Skeletal muscle satellite cell (primary cell): ENCODE measurements at regions not wholly inside any gene's neighbourhood (a gene's known extent, or its start where the extent isn't known, plus 50 kb on each side); places are given as distances from the start of the nearest gene placed in this dataset.

Experiments
- H3K27me3 ChIP-seq: 2 replicates; pipeline ENCODE4 v1.7.0; 2013; ENCODE audit warnings: low read length; ENCODE audit not compliant: control insufficient read depth, insufficient read depth
- H3K36me3 ChIP-seq: 2 replicates; pipeline ENCODE4 v1.7.0; 2013; ENCODE audit warnings: mild to moderate bottlenecking, control low read depth, low read length; ENCODE audit not compliant: insufficient read depth
- H3K4me1 ChIP-seq: 2 replicates; pipeline ENCODE4 v1.7.0; 2013; ENCODE audit warnings: low read length; ENCODE audit not compliant: control insufficient read depth, insufficient read depth
- H3K4me2 ChIP-seq: 2 replicates; pipeline ENCODE4 v1.7.0; 2013; ENCODE audit warnings: mild to moderate bottlenecking, low read length
- H3K4me3 ChIP-seq: 2 replicates; pipeline ENCODE4 v1.7.0; 2013; ENCODE audit warnings: low read length
- H3K9ac ChIP-seq: 2 replicates; pipeline ENCODE4 v1.7.0; 2013; ENCODE audit warnings: mild to moderate bottlenecking, low read depth, low read length, moderate library complexity
- H3K9me3 ChIP-seq: replicated peaks from 2 replicates; pipeline ENCODE4 v1.7.0; 2013; ENCODE audit warnings: mild to moderate bottlenecking, control low read depth, low read length

GRCh38 chr11:29781268-29781667, 235.6 kb downstream of the KCNA4 start:
- H3K9me3 ChIP-seq: peaks cover 4% of the 10 kb centered on the region
- no peaks in the 10 kb centered on the region for H3K36me3 ChIP-seq
- H3K4me3 ChIP-seq: no peak overlapping the region
- no peaks in the 10 kb centered on the region for H3K4me1 ChIP-seq
- H3K4me2 ChIP-seq: no peak overlapping the region
- no peak overlapping the region for H3K9ac ChIP-seq
- H3K27me3 ChIP-seq: no peaks in the 10 kb centered on the region

- no peaks in the 10 kb centered on the region for H3K36me3 ChIP-seq
- H3K4me1 ChIP-seq: no peaks in the 10 kb centered on the region
- no peak overlapping the region for H3K9ac ChIP-seq
- H3K4me3 ChIP-seq: no peak overlapping the region
- H3K27me3 ChIP-seq: no peaks in the 10 kb centered on the region
- H3K9me3 ChIP-seq: peaks cover 4% of the 10 kb centered on the region
- no peak overlapping the region for H3K4me2 ChIP-seq
Observed at GRCh38 chr11:29780756-29781155, 236.1 kb downstream of the KCNA4 start.

GRCh38 chr11:29773656-29774264, 243.1 kb downstream of the KCNA4 start:
- peaks cover 10% of the 10 kb centered on the region for H3K9me3 ChIP-seq
- H3K36me3 ChIP-seq: no peaks in the 10 kb centered on the region
- no peaks in the 10 kb centered on the region for H3K4me1 ChIP-seq
- no peak overlapping the region for H3K4me2 ChIP-seq
- H3K9ac ChIP-seq: no peak overlapping the region
- no peak overlapping the region for H3K4me3 ChIP-seq
- H3K27me3 ChIP-seq: no peaks in the 10 kb centered on the region

GRCh38 chr11:29756871-29757270, 260.0 kb downstream of the KCNA4 start:
- Histone ChIP-seq H3K9me3 (peaks cover 7% of the 10 kb centered on the region), H3K27me3 (no peaks in the 10 kb centered on the region), H3K9ac (no peak overlapping the region), H3K4me2 (no peak overlapping the region), H3K36me3 (no peaks in the 10 kb centered on the region), H3K4me3 (no peak overlapping the region), H3K4me1 (no peaks in the 10 kb centered on the region)

- no peaks in the 10 kb centered on the region for H3K27me3 ChIP-seq
- no peak overlapping the region for H3K4me2 ChIP-seq
- H3K9ac ChIP-seq: no peak overlapping the region
- H3K9me3 ChIP-seq: peaks cover 7% of the 10 kb centered on the region
- no peak overlapping the region for H3K4me3 ChIP-seq
- H3K4me1 ChIP-seq: no peaks in the 10 kb centered on the region
- no peaks in the 10 kb centered on the region for H3K36me3 ChIP-seq
Observed at GRCh38 chr11:29755474-29755873, 261.4 kb downstream of the KCNA4 start.

- no peak overlapping the region for H3K4me2 ChIP-seq
- H3K4me3 ChIP-seq: no peak overlapping the region
- peaks cover 7% of the 10 kb centered on the region for H3K9me3 ChIP-seq
- no peaks in the 10 kb centered on the region for H3K36me3 ChIP-seq
- H3K4me1 ChIP-seq: no peaks in the 10 kb centered on the region
- no peak overlapping the region for H3K9ac ChIP-seq
- no peaks in the 10 kb centered on the region for H3K27me3 ChIP-seq
Observed at GRCh38 chr11:29751618-29752017, 265.2 kb downstream of the KCNA4 start.

GRCh38 chr11:29750392-29750791, 266.4 kb downstream of the KCNA4 start:
- Histone ChIP-seq H3K4me2 (no peak overlapping the region), H3K36me3 (no peaks in the 10 kb centered on the region), H3K9ac (no peak overlapping the region), H3K4me1 (no peaks in the 10 kb centered on the region), H3K9me3 (no peaks in the 10 kb centered on the region), H3K4me3 (no peak overlapping the region), H3K27me3 (no peaks in the 10 kb centered on the region)

GRCh38 chr11:29734287-29734686, 282.5 kb downstream of the KCNA4 start:
- Histone ChIP-seq H3K4me3 (no peak overlapping the region), H3K27me3 (no peaks in the 10 kb centered on the region), H3K4me1 (no peaks in the 10 kb centered on the region), H3K9me3 (peaks cover 7% of the 10 kb centered on the region), H3K4me2 (no peak overlapping the region), H3K36me3 (no peaks in the 10 kb centered on the region), H3K9ac (no peak overlapping the region)

GRCh38 chr11:29713831-29714320, 303.0 kb downstream of the KCNA4 start:
- Histone ChIP-seq H3K4me1 (no peaks in the 10 kb centered on the region), H3K9ac (no peak overlapping the region), H3K4me2 (no peak overlapping the region), H3K27me3 (no peaks in the 10 kb centered on the region), H3K4me3 (no peak overlapping the region), H3K36me3 (no peaks in the 10 kb centered on the region), H3K9me3 (no peaks in the 10 kb centered on the region)

- H3K4me3 ChIP-seq: no peak overlapping the region
- no peaks in the 10 kb centered on the region for H3K4me1 ChIP-seq
- no peaks in the 10 kb centered on the region for H3K27me3 ChIP-seq
- no peaks in the 10 kb centered on the region for H3K36me3 ChIP-seq
- H3K4me2 ChIP-seq: no peak overlapping the region
- H3K9me3 ChIP-seq: peaks cover 2% of the 10 kb centered on the region
- no peak overlapping the region for H3K9ac ChIP-seq
Observed at GRCh38 chr11:29712616-29713015, 304.2 kb downstream of the KCNA4 start.

- Histone ChIP-seq H3K4me3 (no peak overlapping the region), H3K9ac (no peak overlapping the region), H3K4me2 (no peak overlapping the region), H3K36me3 (no peaks in the 10 kb centered on the region), H3K27me3 (no peaks in the 10 kb centered on the region), H3K9me3 (peaks cover 2% of the 10 kb centered on the region), H3K4me1 (no peaks in the 10 kb centered on the region)
Observed at GRCh38 chr11:29707924-29708323, 308.9 kb downstream of the KCNA4 start.

- no peak overlapping the region for H3K9ac ChIP-seq
- H3K27me3 ChIP-seq: no peaks in the 10 kb centered on the region
- no peaks in the 10 kb centered on the region for H3K4me1 ChIP-seq
- H3K36me3 ChIP-seq: no peaks in the 10 kb centered on the region
- H3K9me3 ChIP-seq: no peaks in the 10 kb centered on the region
- H3K4me3 ChIP-seq: no peak overlapping the region
- no peak overlapping the region for H3K4me2 ChIP-seq
Observed at GRCh38 chr11:29685361-29685760, 331.5 kb downstream of the KCNA4 start.
